H9 (cell line): ENCODE measurements at regions not wholly inside any gene's neighbourhood (a gene's known extent, or its start where the extent isn't known, plus 50 kb on each side); places are given as distances from the start of the nearest gene placed in this dataset.

Experiments used
- DNase-seq: peaks from one replicate; pipeline ENCODE4 v3.0.0-alpha.2; 2017
- H2AFZ ChIP-seq: one replicate; pipeline ENCODE4 v1.6.1; 2013; ENCODE audit warnings: mild to moderate bottlenecking, low read length, control low read depth, moderate library complexity
- H2AK5ac ChIP-seq: 2 replicates; pipeline ENCODE4 v1.6.1; 2013; ENCODE audit warnings: low read length, control low read depth, mixed read lengths; ENCODE audit not compliant: insufficient read length
- H2BK120ac ChIP-seq: one replicate; pipeline ENCODE4 v1.6.1; 2013; ENCODE audit warnings: low read depth, mild to moderate bottlenecking, low read length, control low read depth, inconsistent platforms; ENCODE audit not compliant: poor library complexity, severe bottlenecking
- H2BK12ac ChIP-seq: 2 replicates; pipeline ENCODE4 v1.6.1; 2013; ENCODE audit warnings: low read length, control low read depth, mixed read lengths, low read depth; ENCODE audit not compliant: insufficient read length
- H2BK15ac ChIP-seq: 2 replicates; pipeline ENCODE4 v1.6.1; 2013; ENCODE audit warnings: low read depth, low read length, control low read depth
- H2BK20ac ChIP-seq: one replicate; pipeline ENCODE4 v1.6.1; 2013; ENCODE audit warnings: low read depth, mild to moderate bottlenecking, low read length, control low read depth, inconsistent platforms; ENCODE audit not compliant: poor library complexity, severe bottlenecking
- H2BK5ac ChIP-seq: 2 replicates; pipeline ENCODE4 v1.6.1; 2013; ENCODE audit warnings: low read length, control low read depth, mixed read lengths; ENCODE audit not compliant: insufficient read length
- H3K14ac ChIP-seq: 2 replicates; pipeline ENCODE4 v1.6.1; 2013; ENCODE audit warnings: low read length, control low read depth; ENCODE audit not compliant: insufficient read depth
- H3K18ac ChIP-seq: 2 replicates; pipeline ENCODE4 v1.6.1; 2013; ENCODE audit warnings: low read depth, mild to moderate bottlenecking, mixed read lengths, low read length, control low read depth; ENCODE audit not compliant: insufficient read length
- H3K23ac ChIP-seq: 2 replicates; pipeline ENCODE4 v1.6.1; 2013; ENCODE audit warnings: low read length, control low read depth, mixed read lengths, low read depth; ENCODE audit not compliant: insufficient read length
- H3K23me2 ChIP-seq: 2 replicates; pipeline ENCODE4 v1.6.1; 2013; ENCODE audit warnings: low read depth, mild to moderate bottlenecking, mixed read lengths, low read length, control low read depth; ENCODE audit not compliant: insufficient read length, poor library complexity, severe bottlenecking
- H3K27ac ChIP-seq: 2 replicates; pipeline ENCODE4 v1.5.1; 2013; ENCODE audit warnings: low read length, control low read depth, mixed read lengths, low read depth; ENCODE audit not compliant: insufficient read length
- H3K27me3 ChIP-seq: 2 replicates; pipeline ENCODE4 v1.6.1; 2013; ENCODE audit warnings: low read length, control low read depth, inconsistent platforms; ENCODE audit not compliant: insufficient read depth
- H3K4ac ChIP-seq: 2 replicates; pipeline ENCODE4 v1.6.1; 2013; ENCODE audit warnings: low read depth, mild to moderate bottlenecking, control low read depth, inconsistent platforms, low read length, moderate library complexity
- H3K4me1 ChIP-seq: 2 replicates; pipeline ENCODE4 v1.6.1; 2013; ENCODE audit warnings: low read length, control low read depth, inconsistent platforms; ENCODE audit not compliant: insufficient read depth
- H3K4me2 ChIP-seq: 2 replicates; pipeline ENCODE4 v1.6.1; 2013; ENCODE audit warnings: low read length, control low read depth, mixed read lengths; ENCODE audit not compliant: insufficient read length, insufficient read depth
- H3K56ac ChIP-seq: 2 replicates; pipeline ENCODE4 v1.6.1; 2013; ENCODE audit warnings: low read depth, mild to moderate bottlenecking, mixed read lengths, low read length, control low read depth; ENCODE audit not compliant: insufficient read length
- H3K79me1 ChIP-seq: 2 replicates; pipeline ENCODE4 v1.6.1; 2013; ENCODE audit warnings: low read depth, mild to moderate bottlenecking, moderate library complexity, low read length, control low read depth, inconsistent platforms; ENCODE audit not compliant: insufficient read depth, poor library complexity, severe bottlenecking
- H3K79me2 ChIP-seq: 2 replicates; pipeline ENCODE4 v1.6.1; 2013; ENCODE audit warnings: low read length, control low read depth, inconsistent platforms; ENCODE audit not compliant: insufficient read depth
- H3K9ac ChIP-seq: 2 replicates; pipeline ENCODE4 v1.6.1; 2013; ENCODE audit warnings: low read length, control low read depth, mixed read lengths; ENCODE audit not compliant: insufficient read length; ENCODE audit errors: extremely low read depth
- H3K9me3 ChIP-seq: one replicate; pipeline ENCODE4 v1.6.1; 2013; ENCODE audit warnings: low read depth, low read length, inconsistent platforms; ENCODE audit not compliant: control insufficient read depth
- H3T11ph ChIP-seq: one replicate; pipeline ENCODE4 v1.6.1; 2013; ENCODE audit warnings: mild to moderate bottlenecking, low read length, control low read depth, inconsistent platforms
- H4K20me1 ChIP-seq: one replicate; pipeline ENCODE4 v1.6.1; 2013; ENCODE audit not compliant: control insufficient read depth, insufficient read length, insufficient read depth
- H4K5ac ChIP-seq: 2 replicates; pipeline ENCODE4 v1.6.1; 2013; ENCODE audit warnings: low read depth, mild to moderate bottlenecking, mixed read lengths, low read length, control low read depth; ENCODE audit not compliant: insufficient read length
- H4K8ac ChIP-seq: replicated peaks from 2 replicates; pipeline ENCODE4 v1.6.1; 2013; ENCODE audit warnings: low read length, control low read depth, mixed read lengths, low read depth; ENCODE audit not compliant: insufficient read length
- H4K91ac ChIP-seq: 2 replicates; pipeline ENCODE4 v1.6.1; 2013; ENCODE audit warnings: low read depth, mild to moderate bottlenecking, moderate library complexity, mixed read lengths, low read length, control low read depth; ENCODE audit not compliant: insufficient read length
- H3K27ac Mint-ChIP-seq, 3 experiments: 2 replicates in 2 of 3; 3 replicates in 1 of 3; pipeline ENCODE4 v1.8.0; 2020 to 2021; ENCODE audit warnings: mixed read lengths in 3 of 3, mild to moderate bottlenecking in 1 of 3, moderate library complexity in 1 of 3
- H3K27me3 Mint-ChIP-seq: 2 replicates; pipeline ENCODE4 v1.8.0; 2021; ENCODE audit warnings: low read depth, mild to moderate bottlenecking, moderate library complexity, mixed read lengths
- H3K36me3 Mint-ChIP-seq, 3 experiments: 2 replicates in 2 of 3; 3 replicates in 1 of 3; pipeline ENCODE4 v1.8.0; 2020 to 2021; ENCODE audit warnings: low read depth in 3 of 3, mixed read lengths in 3 of 3; ENCODE audit not compliant: insufficient read depth in 1 of 3
- H3K4me1 Mint-ChIP-seq, 2 experiments: 2 replicates each; pipeline ENCODE4 v1.8.0; 2020; ENCODE audit warnings: mixed read lengths in 2 of 2
- H3K4me3 Mint-ChIP-seq, 2 experiments: 2 replicates in 1 of 2; 3 replicates in 1 of 2; pipeline ENCODE4 v1.8.0; 2020 to 2021; ENCODE audit warnings: mild to moderate bottlenecking in 2 of 2, mixed read lengths in 2 of 2, moderate library complexity in 1 of 2
- H3K9me3 Mint-ChIP-seq, 2 experiments: 2 replicates in 1 of 2; 3 replicates in 1 of 2; pipeline ENCODE4 v1.8.0; 2020; ENCODE audit warnings: mild to moderate bottlenecking in 2 of 2, mixed read lengths in 2 of 2, moderate library complexity in 1 of 2
- CTCF ChIP-seq: fragments of 200-600 bp; sonication (generic); conservative IDR thresholded peaks from 3 replicates; pipeline ENCODE4 v1.8.0; 2021; ENCODE audit warnings: antibody characterized with exemption, mild to moderate bottlenecking
- WGBS: extraction: QIAGEN DNeasy Blood & Tissue Kit; methylation state at CpG from one replicate; pipeline ENCODE4 v1.1.7; 2013; ENCODE audit warnings: missing lambda C conversion rate, low lambda C conversion rate, mixed read lengths; ENCODE audit not compliant: insufficient read length; ENCODE audit errors: extremely low coverage; 5-methylcytosine and 5-hydroxymethylcytosine counted together

DNA sequence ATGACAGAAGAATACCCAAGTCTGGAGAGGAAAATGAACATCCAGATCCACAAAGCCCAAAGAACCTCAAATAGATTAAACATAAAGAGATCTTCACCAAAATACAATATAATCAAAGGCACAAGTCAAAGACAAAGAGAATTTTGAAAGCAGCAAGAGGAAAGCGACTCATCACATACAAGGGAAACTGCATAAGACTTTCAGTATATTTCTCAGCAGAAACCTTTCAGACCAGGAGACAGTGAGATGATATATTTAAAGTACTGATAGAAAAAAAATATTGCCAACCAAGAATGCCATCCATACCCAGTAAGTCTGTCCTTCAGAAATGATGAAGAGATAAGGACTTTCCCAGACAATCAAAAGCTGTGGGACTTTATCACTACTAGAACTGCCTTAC, 81.5 kb upstream of the GALNT17 start:
- Histone ChIP-seq H3K23me2 (no peaks in the 10 kb centered on the region), H2BK5ac (no peak overlapping the region), H3K9me3 (peaks cover 14% of the 10 kb centered on the region), H4K91ac (no peak overlapping the region), H2BK20ac (no peak overlapping the region), H4K20me1 (no peaks in the 10 kb centered on the region), H3T11ph (no peak overlapping the region), H2AFZ (no peak overlapping the region), H3K4me1 (no peaks in the 10 kb centered on the region), H3K23ac (no peak overlapping the region), H2BK120ac (no peak overlapping the region), H2AK5ac (no peak overlapping the region), H3K79me1 (no peaks in the 10 kb centered on the region), H2BK12ac (no peak overlapping the region), H2BK15ac (no peak overlapping the region), H3K14ac (no peak overlapping the region), H4K8ac (no peak overlapping the region), H3K18ac (no peak overlapping the region), H3K27me3 (no peaks in the 10 kb centered on the region), H3K79me2 (no peaks in the 10 kb centered on the region), H4K5ac (no peak overlapping the region), H3K4ac (no peak overlapping the region), H3K4me2 (no peak overlapping the region), H3K9ac (no peak overlapping the region), H3K56ac (no peak overlapping the region), H3K27ac (no peak overlapping the region)
- no peak overlapping the region for H3K27ac Mint-ChIP-seq
- no peak for TF ChIP-seq CTCF
- peaks cover 2% of the 10 kb centered on the region for H3K27me3 Mint-ChIP-seq
- H3K36me3 Mint-ChIP-seq, result peaks cover 27 to 47% (median 27%) of the 10 kb centered on the region in 3 experiments
- no CpG with 5 or more reads among the region's 1 CpG for WGBS
- DNase-seq, result no peak
- H3K4me3 Mint-ChIP-seq, result no peak overlapping the region
- H3K4me1 Mint-ChIP-seq, result no peaks in the 10 kb centered on the region
- H3K9me3 Mint-ChIP-seq, result peaks cover 50 to 51% of the 10 kb centered on the region in 2 experiments
